GM19351 (cell line): ENCODE measurements at regions not wholly inside any gene's neighbourhood (a gene's known extent, or its start where the extent isn't known, plus 50 kb on each side); places are given as distances from the start of the nearest gene placed in this dataset.
"Not testable (repeated sequence)": the region's sequence is repeated elsewhere in the genome, so short reads cannot be mapped to it uniquely, and the experiment has no call there.

ENCODE experiments used
- ATAC-seq: cut with Tn5 transposase; IDR thresholded peaks from one replicate; pipeline ENCODE4 v1.9.1; 2021; ENCODE audit warnings: mild to moderate bottlenecking, moderate library complexity; ENCODE audit not compliant: unreplicated experiment

- ATAC-seq = no peak
Observed at GRCh38 chr10:6986927-6987326, 406.9 kb upstream of the PRKCQ start.

DNA sequence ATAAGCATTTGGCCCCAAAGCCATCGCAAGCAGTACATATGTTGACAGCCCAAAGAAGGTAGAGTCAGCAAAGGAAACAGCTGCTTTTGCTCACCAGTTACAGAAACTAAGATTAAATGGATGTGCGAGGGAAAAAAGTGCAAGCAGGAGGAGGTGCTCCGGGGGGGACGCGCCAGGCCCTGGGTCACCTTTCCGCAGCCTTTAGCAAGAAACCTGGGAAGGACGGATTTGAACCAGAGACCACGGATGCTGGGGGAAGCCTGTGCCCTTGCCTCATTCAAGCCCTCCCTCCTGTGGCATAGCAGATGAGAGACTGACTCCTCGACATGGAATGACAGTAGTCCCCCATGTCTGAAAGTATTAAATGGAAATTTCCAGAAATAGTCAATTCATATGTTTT lies 405.6 kb upstream of the PRKCQ start:
- no peak for ATAC-seq

DNA sequence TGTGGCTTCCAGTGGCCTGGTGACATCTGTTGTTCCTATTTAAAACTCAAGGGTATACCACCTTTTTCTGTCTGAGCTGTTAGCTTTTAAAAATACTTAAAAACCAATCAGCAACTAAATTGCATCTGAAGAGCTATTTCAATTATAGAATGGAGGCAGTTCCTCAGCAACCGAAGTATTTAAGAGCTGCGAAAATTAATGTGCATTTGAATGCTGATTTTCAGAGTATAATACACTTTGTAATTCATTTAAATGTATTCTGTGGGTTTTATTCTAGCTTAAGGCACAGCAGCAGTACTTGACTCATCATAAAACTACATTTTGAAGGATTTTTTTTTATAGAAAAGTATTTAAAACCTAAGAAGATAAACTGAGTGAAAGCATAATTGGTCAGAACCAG lies 404.9 kb upstream of the PRKCQ start:
- ATAC-seq = no peak

DNA sequence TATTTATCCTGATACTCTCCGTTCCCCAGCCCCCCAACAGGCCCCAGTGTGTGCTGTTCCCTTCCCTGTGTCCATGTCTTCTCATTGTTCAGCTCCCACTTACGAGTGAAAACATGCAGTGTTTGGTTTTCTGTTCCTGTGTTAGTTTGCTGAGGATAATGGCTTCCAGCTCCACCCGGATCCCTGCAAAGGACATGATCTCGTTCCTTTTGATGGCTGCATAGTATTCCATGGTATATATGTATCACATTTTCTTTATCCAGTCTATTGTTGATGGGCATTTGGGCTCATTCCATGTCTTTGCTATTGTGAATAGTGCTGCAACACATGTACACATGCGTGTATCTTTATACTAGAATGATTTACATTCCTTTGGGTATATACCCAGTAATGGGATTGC lies 403.9 kb upstream of the PRKCQ start:
- not testable (repeated sequence) for ATAC-seq

DNA sequence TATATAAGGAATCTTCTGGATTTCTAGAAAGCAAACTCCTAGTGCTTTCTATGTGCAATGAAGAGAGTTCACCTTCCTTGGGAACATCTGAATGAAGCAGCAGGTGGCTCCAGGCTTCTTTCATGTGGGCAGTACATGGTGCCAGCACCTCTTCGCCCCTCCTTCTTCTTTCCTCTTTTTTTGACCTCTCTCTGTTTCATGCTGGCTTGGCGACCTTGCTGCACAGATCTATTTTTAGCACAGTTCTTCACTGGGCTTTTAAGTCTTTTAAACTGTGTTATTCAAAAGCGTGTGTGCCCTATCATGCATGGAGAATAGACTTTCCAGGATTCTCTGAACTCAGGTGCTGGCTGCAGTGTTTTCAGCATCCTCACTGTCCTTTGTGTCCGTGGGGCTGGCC lies 400.3 kb upstream of the PRKCQ start:
- no peak for ATAC-seq

- ATAC-seq = no peak
Observed at GRCh38 chr10:6979371-6979770, 399.3 kb upstream of the PRKCQ start.

DNA sequence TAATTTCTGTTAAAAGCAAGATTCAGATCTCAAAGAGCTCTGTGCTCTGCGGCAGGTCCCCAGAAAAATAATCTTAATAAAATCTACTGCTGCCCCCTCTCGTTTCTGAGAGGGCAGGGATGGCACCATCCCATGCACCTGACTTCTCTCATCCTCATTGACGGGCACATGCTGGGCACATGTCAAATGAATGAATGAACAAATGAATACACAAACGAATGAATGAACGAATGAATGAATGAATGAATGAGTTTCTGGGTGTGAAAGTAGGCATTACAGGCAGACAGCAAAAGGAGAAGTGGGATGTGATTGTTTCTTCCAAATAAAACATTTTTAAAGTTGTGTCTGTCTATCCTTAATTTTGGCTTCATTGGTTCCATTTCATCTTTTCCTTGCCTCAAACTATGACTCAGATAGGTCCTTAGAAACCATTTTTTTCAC lies 398.1 kb upstream of the PRKCQ start:
- ATAC-seq = no peak

- no peak for ATAC-seq
Observed at GRCh38 chr10:6977398-6978186, 397.5 kb upstream of the PRKCQ start.

GRCh38 chr10:6973899-6974298 lies 393.8 kb upstream of the PRKCQ start:
- no peak for ATAC-seq

DNA sequence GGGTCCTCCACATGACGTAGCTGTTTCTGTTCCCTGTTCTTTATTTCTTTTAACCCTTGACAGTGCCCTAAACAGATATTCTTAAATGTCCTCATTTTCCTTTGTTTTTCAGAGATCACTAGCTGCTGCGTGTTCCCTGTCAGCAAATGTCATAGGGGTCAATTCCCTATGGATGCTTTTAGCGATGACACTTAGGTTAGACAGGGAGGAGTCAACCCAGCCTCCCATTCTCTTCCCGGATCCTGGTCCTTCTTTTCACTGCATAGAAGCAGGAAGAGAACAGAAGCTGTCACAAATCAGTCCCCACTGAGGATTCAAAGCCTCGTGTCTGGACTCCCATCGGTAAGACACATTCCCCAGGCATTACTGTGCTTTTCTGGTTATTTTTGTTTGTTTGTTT lies 392.1 kb upstream of the PRKCQ start:
- no peak for ATAC-seq

- no peak for ATAC-seq
Observed at GRCh38 chr10:6969659-6970058, 389.6 kb upstream of the PRKCQ start.

DNA sequence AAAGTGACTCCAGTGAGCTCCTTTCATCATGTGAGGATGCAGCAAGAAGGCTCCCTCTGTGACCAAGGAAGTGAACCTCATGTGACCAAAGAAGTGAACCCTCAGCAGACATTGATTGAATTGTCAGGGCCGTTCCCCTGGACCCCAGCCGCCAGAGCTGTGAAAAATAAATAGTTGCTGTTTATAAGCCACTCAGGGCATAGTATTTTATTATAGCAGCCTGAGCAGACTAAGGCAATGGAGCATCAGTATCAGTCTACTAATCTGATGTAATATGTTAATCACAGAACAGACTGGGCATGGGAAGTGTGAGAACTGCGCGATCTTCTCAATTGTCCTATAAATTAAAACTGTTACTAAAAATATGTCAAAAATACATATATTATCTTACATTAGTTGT lies 384.5 kb upstream of the PRKCQ start:
- ATAC-seq = no peak

- no peak for ATAC-seq
Observed at GRCh38 chr10:6962576-6962975, 382.5 kb upstream of the PRKCQ start.

DNA sequence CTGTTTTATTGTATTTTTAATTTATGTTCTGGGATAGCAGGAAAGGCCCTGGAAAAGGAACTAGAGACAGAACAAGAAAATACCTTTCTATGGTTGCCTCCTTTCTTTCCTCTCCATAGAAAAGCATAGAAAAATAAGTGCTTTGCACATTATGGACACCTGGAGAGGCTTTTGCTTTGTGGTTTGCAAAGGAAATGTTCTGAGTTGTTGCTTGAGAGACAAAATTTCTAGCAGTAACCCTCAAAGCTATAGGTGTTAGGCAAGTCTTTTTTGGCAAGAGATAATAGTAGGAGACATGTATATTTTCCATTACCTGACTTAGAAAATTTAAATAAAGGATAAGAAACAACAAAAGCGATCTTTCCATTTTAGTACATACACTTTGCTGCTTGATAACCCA lies 378.6 kb upstream of the PRKCQ start:
- ATAC-seq = no peak

GRCh38 chr10:6958254-6958653 lies 378.2 kb upstream of the PRKCQ start:
- no peak for ATAC-seq

- no peak for ATAC-seq
Observed at GRCh38 chr10:6957851-6958250, 377.8 kb upstream of the PRKCQ start.

DNA sequence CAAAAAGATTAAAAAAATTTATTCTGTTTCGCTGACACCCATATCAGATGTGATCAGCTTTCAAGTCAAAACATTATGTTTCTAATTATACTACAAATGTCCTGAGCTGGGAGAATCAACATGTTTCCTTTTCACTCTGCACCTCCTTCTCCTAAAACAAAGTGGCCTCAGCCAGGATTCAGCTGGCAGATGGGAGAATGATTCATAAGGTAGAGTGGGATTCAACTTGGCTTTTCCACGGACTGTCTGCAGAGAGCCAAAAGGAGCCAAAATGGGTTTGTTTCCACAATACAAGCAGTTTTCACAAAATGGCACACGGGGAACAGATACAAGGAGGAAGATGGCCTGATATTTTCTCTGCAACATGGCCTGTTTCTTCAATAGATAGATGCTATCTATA lies 376.5 kb upstream of the PRKCQ start:
- ATAC-seq = no peak

DNA sequence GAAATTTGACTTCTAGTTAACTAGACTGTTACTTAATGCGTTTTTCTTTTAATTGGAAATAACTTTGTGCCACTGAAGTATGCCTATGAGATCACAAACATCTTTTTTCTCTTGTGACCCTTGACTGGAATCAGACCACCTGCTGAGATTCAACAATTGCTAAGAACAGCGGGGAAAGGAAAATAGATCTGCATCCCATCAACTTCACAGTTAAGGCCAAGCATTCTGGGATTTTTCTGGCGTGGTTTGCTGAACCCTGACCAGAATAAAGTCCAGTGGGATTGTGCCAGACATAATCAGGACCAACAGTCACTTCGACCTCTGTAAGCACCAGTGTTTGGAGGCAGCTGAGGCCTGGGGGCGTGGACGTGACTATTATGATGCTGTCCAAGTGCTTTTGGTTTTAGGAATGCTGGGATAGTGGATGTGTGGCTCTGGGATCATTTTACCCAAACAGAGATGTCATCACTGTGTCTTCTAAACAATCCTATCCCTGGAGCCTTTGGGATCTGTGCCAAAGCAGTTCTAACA lies 373.3 kb upstream of the PRKCQ start:
- no peak for ATAC-seq

- no peak for ATAC-seq
Observed at GRCh38 chr10:6951732-6952131, 371.7 kb upstream of the PRKCQ start.

DNA sequence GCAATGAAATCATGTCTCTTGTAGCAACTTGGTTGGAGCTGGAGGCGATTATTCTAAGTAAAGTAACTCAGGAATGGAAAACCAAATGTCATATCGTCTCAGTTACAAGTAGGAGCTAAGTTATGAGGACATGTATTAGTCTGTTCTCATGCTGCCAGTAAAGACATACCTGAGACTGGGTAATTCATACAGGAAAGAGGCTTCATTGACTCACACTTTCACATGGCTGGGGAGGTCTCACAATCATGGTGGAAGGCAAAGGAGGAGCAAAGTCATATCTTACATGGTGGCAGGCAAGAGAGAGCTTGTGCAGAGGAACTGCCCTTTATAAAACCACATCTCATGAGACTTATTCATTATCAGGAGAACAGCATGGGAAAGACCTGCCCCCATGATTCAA lies 370.1 kb upstream of the PRKCQ start:
- ATAC-seq = no peak

DNA sequence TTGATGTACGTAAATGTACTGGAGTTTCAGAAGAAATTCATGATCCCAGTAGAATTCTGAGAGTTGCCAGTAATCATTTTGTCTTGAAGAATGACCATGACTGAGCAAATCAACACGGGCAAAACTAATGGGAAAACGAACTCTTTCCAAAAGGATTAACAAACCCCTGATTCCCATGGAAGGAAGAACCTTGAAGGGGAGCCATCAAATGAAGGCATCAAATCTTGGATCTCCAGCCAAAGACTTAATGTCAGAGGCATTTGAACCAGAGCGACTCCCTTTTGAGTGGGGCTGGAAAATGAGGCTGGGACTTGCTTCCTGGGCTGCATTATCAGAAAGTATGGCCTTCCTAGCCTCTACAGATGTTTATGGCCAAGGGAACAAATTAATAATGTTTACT lies 364.4 kb upstream of the PRKCQ start:
- no peak for ATAC-seq

DNA sequence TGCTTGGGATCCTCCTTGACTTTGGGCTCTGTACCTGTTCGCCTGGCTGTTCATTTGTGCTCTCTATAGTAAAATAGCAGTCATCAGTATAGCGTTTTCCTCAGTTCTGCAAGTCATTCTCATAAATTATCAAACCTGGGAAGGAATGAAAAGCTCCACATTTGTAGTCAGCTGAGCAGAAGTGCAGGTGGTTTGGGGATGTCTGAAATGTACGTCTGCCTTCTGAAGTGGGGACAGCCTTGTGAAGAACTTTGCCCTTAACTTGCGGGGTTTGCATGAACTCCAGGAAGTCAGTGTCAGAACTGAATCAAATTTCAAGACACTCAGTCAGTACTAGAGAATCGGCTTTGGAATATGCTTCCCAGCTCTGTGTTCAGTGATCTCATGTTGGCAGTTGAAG lies 358.3 kb upstream of the PRKCQ start:
- ATAC-seq = no peak

- no peak for ATAC-seq
Observed at GRCh38 chr10:6936931-6937330, 356.9 kb upstream of the PRKCQ start.
